ENCODE measurements at regions not wholly inside any gene's neighbourhood (a gene's known extent, or its start where the extent isn't known, plus 50 kb on each side); places are given as distances from the start of the nearest gene placed in this dataset.

GRCh38 chr2:19574778-19575260, 216.4 kb upstream of the OSR1 start:
- no peak for TF ChIP-seq CTCF (IDR thresholded peaks at IDR 0.05; ENCODE audit: control extremely low read depth, extremely low read depth, low read depth, missing control alignments)
- no peak for DNase-seq (ENCODE audit: extremely low spot score)
- ChIA-PET POLR2A (no interaction called here), CTCF (no interaction called here)

- DNase-seq (ENCODE audit: extremely low spot score): no peak
- POLR2A ChIA-PET: no interaction called here
- no peak for TF ChIP-seq CTCF (IDR thresholded peaks at IDR 0.05; ENCODE audit: control extremely low read depth, extremely low read depth, low read depth, missing control alignments)
- CTCF ChIA-PET: interaction anchor here (2.0 kb wide), 1 partner anchor 10 kb away, joined by 4 read pairs; no protein-coding TSS in a partner anchor
Observed at GRCh38 chr2:19573784-19574183, 215.4 kb upstream of the OSR1 start.

- ChIA-PET CTCF (no interaction called here), POLR2A (no interaction called here)
- no peak for TF ChIP-seq CTCF (IDR thresholded peaks at IDR 0.05; ENCODE audit: control extremely low read depth, extremely low read depth, low read depth, missing control alignments)
- no peak for DNase-seq (ENCODE audit: extremely low spot score)
Observed at GRCh38 chr2:19571773-19572172, 213.3 kb upstream of the OSR1 start.

- DNase-seq (ENCODE audit: extremely low spot score): no peak
- CTCF ChIA-PET: interaction anchor here (1.3 to 1.6 kb wide), 2 partner anchors 11 to 29 kb away, joined by 3 to 6 read pairs; no protein-coding TSS in a partner anchor
- TF ChIP-seq CTCF (IDR thresholded peaks at IDR 0.05; ENCODE audit: control extremely low read depth, extremely low read depth, low read depth, missing control alignments): no peak
- POLR2A ChIA-PET: no interaction called here
Observed at GRCh38 chr2:19569300-19569791, 210.9 kb upstream of the OSR1 start.

- TF ChIP-seq CTCF (IDR thresholded peaks at IDR 0.05; ENCODE audit: control extremely low read depth, extremely low read depth, low read depth, missing control alignments): no peak
- ChIA-PET POLR2A (no interaction called here), CTCF (interaction anchor here (1.3 to 1.6 kb wide), 2 partner anchors 10 to 30 kb away, joined by 3 to 6 read pairs; no protein-coding TSS in a partner anchor)
Observed at GRCh38 chr2:19568809-19569208, 210.4 kb upstream of the OSR1 start.

GRCh38 chr2:19560785-19561184, 202.4 kb upstream of the OSR1 start:
- no peak for DNase-seq (ENCODE audit: extremely low spot score)
- ChIA-PET CTCF (no interaction called here), POLR2A (no interaction called here)
- TF ChIP-seq CTCF (IDR thresholded peaks at IDR 0.05; ENCODE audit: control extremely low read depth, extremely low read depth, low read depth, missing control alignments): no peak

More at GRCh38 chr2:19568809-19569208, 210.4 kb upstream of the OSR1 start:
- DNase-seq (ENCODE audit: extremely low spot score): no peak

Data from GM10248 (cell line).